RWPE1 (cell line): ENCODE measurements at regions not wholly inside any gene's neighbourhood (a gene's known extent, or its start where the extent isn't known, plus 50 kb on each side); places are given as distances from the start of the nearest gene placed in this dataset.

Experiments used
- CTCF ChIA-PET: fragments of 350-600 bp; sonication (Branson Sonifier 250); formaldehyde crosslinking; extraction: SDS; loops from one replicate; lab custom pipeline; 2021; lab: Yijun Ruan, JAX
- POLR2A ChIA-PET: fragments of 400-600 bp; formaldehyde crosslinking; extraction: SDS; loops from one replicate; lab custom pipeline; 2020; ENCODE audit warnings: antibody characterized with exemption; ENCODE audit not compliant: low non-redundant PET; lab: Yijun Ruan, JAX
- DNase-seq: peaks from one replicate; pipeline ENCODE4 v3.0.0; 2012; ENCODE audit warnings: low spot score
- H3K27ac ChIP-seq: fragments of 450-650 bp; 2 replicates; pipeline ENCODE4 v1.5.1; 2017
- CTCF ChIP-seq: fragments of 450-650 bp; conservative IDR thresholded peaks from 2 replicates; pipeline ENCODE4 v1.5.1; 2017; ENCODE audit warnings: low read depth, mild to moderate bottlenecking

- CTCF ChIA-PET, result no interaction called here
- no peak for DNase-seq
- POLR2A ChIA-PET, result no interaction called here
- H3K27ac ChIP-seq, result no peak overlapping the region
- no peak for TF ChIP-seq CTCF
These were observed 271.3 kb upstream of the DMAC1 start for GRCh38 chr9:8070779-8071444.

- no peak for TF ChIP-seq CTCF
- CTCF ChIA-PET, result no interaction called here
- no peak for DNase-seq
- POLR2A ChIA-PET, result no interaction called here
- no peak overlapping the region for H3K27ac ChIP-seq
These were observed 262.9 kb upstream of the DMAC1 start for GRCh38 chr9:8062459-8062858.

- TF ChIP-seq CTCF, result no peak
- no peak overlapping the region for H3K27ac ChIP-seq
- DNase-seq, result no peak
- ChIA-PET POLR2A (no interaction called here), CTCF (no interaction called here)
These were observed 253.9 kb upstream of the DMAC1 start for GRCh38 chr9:8053501-8053900.

GRCh38 chr9:8052991-8053390, 253.4 kb upstream of the DMAC1 start:
- CTCF ChIA-PET, result no interaction called here
- H3K27ac ChIP-seq, result no peak overlapping the region
- no peak for TF ChIP-seq CTCF
- POLR2A ChIA-PET, result no interaction called here
- DNase-seq, result no peak

GRCh38 chr9:8037745-8038144, 238.2 kb upstream of the DMAC1 start:
- ChIA-PET POLR2A (no interaction called here), CTCF (no interaction called here)

GRCh38 chr9:8036914-8037524, 237.4 kb upstream of the DMAC1 start:
- POLR2A ChIA-PET, result no interaction called here
- CTCF ChIA-PET, result no interaction called here
- DNase-seq, result no peak
- no peak overlapping the region for H3K27ac ChIP-seq
- no peak for TF ChIP-seq CTCF

More at GRCh38 chr9:8037745-8038144, 238.2 kb upstream of the DMAC1 start:
- H3K27ac ChIP-seq, result no peak overlapping the region
- TF ChIP-seq CTCF, result no peak
- DNase-seq, result no peak
